Keratinocyte (primary cell): ENCODE measurements at regions not wholly inside any gene's neighbourhood (a gene's known extent, or its start where the extent isn't known, plus 50 kb on each side); places are given as distances from the start of the nearest gene placed in this dataset.

Experiments
- DNase-seq: peaks from one replicate; pipeline ENCODE4 v3.0.0-alpha.2; 2011; ENCODE audit warnings: low read depth, missing footprints, low spot score
- FAIRE-seq: peaks from 2 replicates; lab custom pipeline; 2011; peaks lifted over from hg19 to GRCh38; lab: Jason Lieb, UNC
- H2AFZ ChIP-seq: 2 replicates; pipeline ENCODE4 v1.6.0; 2012; ENCODE audit warnings: low read length, control low read depth, inconsistent platforms; ENCODE audit not compliant: control insufficient read depth
- H3K27ac ChIP-seq: 2 replicates; pipeline ENCODE4 v1.5.1; 2011; ENCODE audit warnings: low read length; ENCODE audit not compliant: control insufficient read depth, insufficient read depth
- H3K27me3 ChIP-seq: 3 replicates; pipeline ENCODE4 v1.6.0; 2011; ENCODE audit warnings: low read length; ENCODE audit not compliant: control insufficient read depth, insufficient read depth; ENCODE audit errors: extremely low read depth
- H3K36me3 ChIP-seq, 2 experiments: 2 replicates in 1 of 2; 3 replicates in 1 of 2; pipeline ENCODE4 v1.5.1; 2011; ENCODE audit warnings: low read length in 2 of 2, mild to moderate bottlenecking in 1 of 2; ENCODE audit not compliant: control insufficient read depth in 2 of 2, insufficient read depth in 2 of 2; ENCODE audit errors: extremely low read depth in 1 of 2
- H3K4me1 ChIP-seq: 3 replicates; pipeline ENCODE4 v1.5.1; 2011; ENCODE audit warnings: low read length; ENCODE audit not compliant: control insufficient read depth, insufficient read depth; ENCODE audit errors: extremely low read depth
- H3K4me2 ChIP-seq: 3 replicates; pipeline ENCODE4 v1.6.0; 2011; ENCODE audit warnings: low read depth, low read length; ENCODE audit not compliant: control insufficient read depth, insufficient read depth; ENCODE audit errors: extremely low read depth
- H3K4me3 ChIP-seq, 3 experiments: fragments of 200-600 bp in 1 of 3; sonication (generic) in 1 of 3; 2 replicates in 2 of 3; 3 replicates in 1 of 3; pipeline ENCODE4 v1.5.1; 2011 to 2016; ENCODE audit warnings: low read length in 3 of 3, mild to moderate bottlenecking in 3 of 3, control low read depth in 2 of 3, inconsistent platforms in 1 of 3, low read depth in 1 of 3, mixed read lengths in 1 of 3, mixed run types in 1 of 3, moderate library complexity in 1 of 3; ENCODE audit not compliant: control insufficient read depth in 2 of 3, insufficient read depth in 2 of 3; ENCODE audit errors: extremely low read depth in 1 of 3
- H3K79me2 ChIP-seq: 2 replicates; pipeline ENCODE4 v1.6.0; 2012; ENCODE audit warnings: low read length; ENCODE audit not compliant: control insufficient read depth, insufficient read depth
- H3K9ac ChIP-seq: 3 replicates; pipeline ENCODE4 v1.6.0; 2011; ENCODE audit warnings: low read length; ENCODE audit not compliant: control insufficient read depth, insufficient read depth; ENCODE audit errors: extremely low read depth
- H3K9me1 ChIP-seq: 3 replicates; pipeline ENCODE4 v1.6.0; 2011; ENCODE audit warnings: low read length; ENCODE audit not compliant: control insufficient read depth, insufficient read depth; ENCODE audit errors: extremely low read depth
- H3K9me3 ChIP-seq: 2 replicates; pipeline ENCODE4 v1.5.1; 2012; ENCODE audit warnings: low read depth, low read length; ENCODE audit not compliant: control insufficient read depth
- H4K20me1 ChIP-seq: 3 replicates; pipeline ENCODE4 v1.6.0; 2011; ENCODE audit warnings: low read length; ENCODE audit not compliant: control insufficient read depth, insufficient read depth; ENCODE audit errors: extremely low read depth
- EZH2 ChIP-seq: IDR thresholded peaks from one replicate; pipeline ENCODE4 v1.6.1; 2012; ENCODE audit warnings: inconsistent platforms, mild to moderate bottlenecking, low read length, moderate library complexity
- dilution Hi-C: fragments of 300-500 bp; cut with MboI; formaldehyde crosslinking; loops from one replicate; pipeline ENCODE4 v1.7.0; 2020; ENCODE audit warnings: low sequenced_read_pairs; ENCODE audit not compliant: extremely low pct_ligation_motif_present
- TF ChIP-seq, protein P1 (sequence below), 3 experiments: IDR thresholded peaks in 1 of 3; conservative IDR thresholded peaks in 1 of 3; optimal IDR thresholded peaks in 1 of 3; 2 replicates in 2 of 3; 3 replicates in 1 of 3; pipeline versions ENCODE3 to v1.5.1; 2011; ENCODE audit warnings: low read length in 3 of 3, mild to moderate bottlenecking in 3 of 3, moderate library complexity in 2 of 3, control low read depth in 1 of 3, inconsistent platforms in 1 of 3; ENCODE audit not compliant: insufficient read depth in 2 of 3; ENCODE audit errors: extremely low read depth in 1 of 3

DNA sequence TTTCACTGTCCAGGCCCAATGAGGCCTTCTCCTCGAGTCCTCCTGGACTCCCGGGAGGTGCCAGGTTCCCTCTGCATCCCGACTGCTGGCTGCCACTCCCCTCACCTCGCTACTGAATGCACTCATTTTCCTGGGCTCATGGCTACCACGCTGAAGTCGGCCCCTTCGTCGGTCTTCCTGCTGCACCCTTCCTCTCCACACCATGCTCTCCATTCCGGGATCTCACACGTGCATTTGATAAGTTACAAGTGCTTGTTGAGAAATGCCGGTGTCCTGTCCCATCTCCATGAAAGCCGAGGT lies 334.7 kb upstream of the MYT1L start:
- H3K9ac ChIP-seq: no peak overlapping the region
- no peaks in the 10 kb centered on the region for H3K9me1 ChIP-seq
- no peaks in the 10 kb centered on the region for H3K79me2 ChIP-seq
- no peak for TF ChIP-seq EZH2
- TF ChIP-seq, protein P1, sequence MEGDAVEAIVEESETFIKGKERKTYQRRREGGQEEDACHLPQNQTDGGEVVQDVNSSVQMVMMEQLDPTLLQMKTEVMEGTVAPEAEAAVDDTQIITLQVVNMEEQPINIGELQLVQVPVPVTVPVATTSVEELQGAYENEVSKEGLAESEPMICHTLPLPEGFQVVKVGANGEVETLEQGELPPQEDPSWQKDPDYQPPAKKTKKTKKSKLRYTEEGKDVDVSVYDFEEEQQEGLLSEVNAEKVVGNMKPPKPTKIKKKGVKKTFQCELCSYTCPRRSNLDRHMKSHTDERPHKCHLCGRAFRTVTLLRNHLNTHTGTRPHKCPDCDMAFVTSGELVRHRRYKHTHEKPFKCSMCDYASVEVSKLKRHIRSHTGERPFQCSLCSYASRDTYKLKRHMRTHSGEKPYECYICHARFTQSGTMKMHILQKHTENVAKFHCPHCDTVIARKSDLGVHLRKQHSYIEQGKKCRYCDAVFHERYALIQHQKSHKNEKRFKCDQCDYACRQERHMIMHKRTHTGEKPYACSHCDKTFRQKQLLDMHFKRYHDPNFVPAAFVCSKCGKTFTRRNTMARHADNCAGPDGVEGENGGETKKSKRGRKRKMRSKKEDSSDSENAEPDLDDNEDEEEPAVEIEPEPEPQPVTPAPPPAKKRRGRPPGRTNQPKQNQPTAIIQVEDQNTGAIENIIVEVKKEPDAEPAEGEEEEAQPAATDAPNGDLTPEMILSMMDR (optimal IDR thresholded peaks at IDR 0.05 in 1 of 3, IDR thresholded peaks at IDR 0.05 in 1 of 3, conservative IDR thresholded peaks at IDR 0.05 in 1 of 3; ENCODE audit: extremely low read depth in 1 of 3, insufficient read depth in 2 of 3, low read length in 3 of 3): no peak
- no peak overlapping the region for H3K4me3 ChIP-seq
- no peak overlapping the region for H3K27ac ChIP-seq
- no peaks in the 10 kb centered on the region for H3K36me3 ChIP-seq
- H2AFZ ChIP-seq: no peak overlapping the region
- H3K4me2 ChIP-seq: no peak overlapping the region
- DNase-seq (no peak), FAIRE-seq (no peak)
- peaks cover 2% of the 10 kb centered on the region for H3K9me3 ChIP-seq
- dilution Hi-C loops: no loop called here
- H3K4me1 ChIP-seq: no peaks in the 10 kb centered on the region
- H3K27me3 ChIP-seq: no peaks in the 10 kb centered on the region
- no peaks in the 10 kb centered on the region for H4K20me1 ChIP-seq

DNA sequence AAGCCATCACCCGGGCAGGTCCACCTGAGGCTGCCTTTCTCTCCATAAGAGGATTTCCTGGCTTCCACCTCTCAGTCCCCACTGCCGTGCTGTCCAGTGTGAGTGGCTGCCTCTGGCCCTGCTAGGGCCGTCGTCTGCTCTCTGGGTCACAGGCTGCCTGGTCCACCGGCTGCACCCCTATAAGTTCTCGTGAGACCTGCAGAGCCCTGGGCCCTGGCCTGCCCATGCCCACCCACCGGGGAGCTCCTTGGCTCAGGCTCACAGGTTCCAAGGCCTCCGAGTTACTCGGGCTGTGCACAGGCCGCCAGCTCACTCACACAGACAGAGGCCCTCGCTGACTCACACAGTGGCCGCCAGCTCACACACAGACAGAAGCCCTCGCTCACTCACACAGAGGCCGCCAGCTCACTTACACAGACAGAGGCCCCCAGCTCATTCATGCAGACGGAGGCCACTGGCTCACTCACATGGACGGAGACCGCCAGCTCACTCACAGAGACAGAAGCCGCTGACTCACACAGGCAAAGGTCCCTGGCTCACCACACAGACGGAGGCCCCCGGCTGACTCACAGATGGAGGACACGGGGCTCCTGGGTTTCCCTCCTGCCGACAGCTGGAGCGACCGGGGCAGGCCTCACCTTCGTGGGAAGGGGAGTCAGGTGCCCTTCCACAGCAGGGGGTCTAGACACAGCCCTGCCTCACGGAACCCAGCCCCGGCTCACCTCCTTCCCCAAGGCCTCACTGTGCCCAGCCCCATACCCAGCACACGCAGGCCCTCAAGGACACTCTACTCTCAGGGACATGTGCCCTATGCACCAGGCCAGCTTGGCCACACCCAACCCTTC lies 334.1 kb upstream of the MYT1L start:
- H3K9ac ChIP-seq: no peak overlapping the region
- dilution Hi-C loops: no loop called here
- H4K20me1 ChIP-seq: no peaks in the 10 kb centered on the region
- DNase-seq: no peak
- no peaks in the 10 kb centered on the region for H3K27me3 ChIP-seq
- no peaks in the 10 kb centered on the region for H3K4me1 ChIP-seq
- peaks cover 2% of the 10 kb centered on the region for H3K9me3 ChIP-seq
- H2AFZ ChIP-seq: no peak overlapping the region
- no peak overlapping the region for H3K4me3 ChIP-seq
- no peak overlapping the region for H3K4me2 ChIP-seq
- H3K27ac ChIP-seq: no peak overlapping the region
- no peaks in the 10 kb centered on the region for H3K36me3 ChIP-seq
- H3K79me2 ChIP-seq: no peaks in the 10 kb centered on the region
- no peaks in the 10 kb centered on the region for H3K9me1 ChIP-seq
- no peak for TF ChIP-seq EZH2
- TF ChIP-seq, protein P1 (optimal IDR thresholded peaks at IDR 0.05 in 1 of 3, IDR thresholded peaks at IDR 0.05 in 1 of 3, conservative IDR thresholded peaks at IDR 0.05 in 1 of 3; ENCODE audit: extremely low read depth in 1 of 3, insufficient read depth in 2 of 3, low read length in 3 of 3): no peak
- FAIRE-seq: no peak
